ENCODE measurements at regions not wholly inside any gene's neighbourhood (a gene's known extent, or its start where the extent isn't known, plus 50 kb on each side); places are given as distances from the start of the nearest gene placed in this dataset.

GRCh38 chr18:38290229-38290628, 724.6 kb upstream of the CELF4 start:
- TF ChIP-seq POLR2AphosphoS5 (IDR thresholded peaks at IDR 0.05; ENCODE audit: low read depth, low read length) (no peak), REST (IDR thresholded peaks at IDR 0.05; ENCODE audit: insufficient read depth in 1 of 2, low read depth in 2 of 2, low read length in 2 of 2) (no peak), TAF1 (IDR thresholded peaks at IDR 0.05; ENCODE audit: borderline replicate concordance, insufficient read depth, low read length) (no peak), SIN3A (IDR thresholded peaks at IDR 0.05; ENCODE audit: borderline replicate concordance, insufficient read depth, low read length) (no peak), FOXP2 (optimal IDR thresholded peaks at IDR 0.05; ENCODE audit: borderline replicate concordance, extremely low read depth, extremely low read length, insufficient read depth) (no peak)

- TF ChIP-seq REST (IDR thresholded peaks at IDR 0.05; ENCODE audit: insufficient read depth in 1 of 2, low read depth in 2 of 2, low read length in 2 of 2) (no peak), FOXP2 (optimal IDR thresholded peaks at IDR 0.05; ENCODE audit: borderline replicate concordance, extremely low read depth, extremely low read length, insufficient read depth) (no peak), SIN3A (IDR thresholded peaks at IDR 0.05; ENCODE audit: borderline replicate concordance, insufficient read depth, low read length) (no peak), POLR2AphosphoS5 (IDR thresholded peaks at IDR 0.05; ENCODE audit: low read depth, low read length) (no peak), TAF1 (IDR thresholded peaks at IDR 0.05; ENCODE audit: borderline replicate concordance, insufficient read depth, low read length) (no peak)
Measured at GRCh38 chr18:38284972-38285371, 719.4 kb upstream of the CELF4 start.

- no peak for TF ChIP-seq TAF1 (IDR thresholded peaks at IDR 0.05; ENCODE audit: borderline replicate concordance, insufficient read depth, low read length)
- no peak for TF ChIP-seq FOXP2 (optimal IDR thresholded peaks at IDR 0.05; ENCODE audit: borderline replicate concordance, extremely low read depth, extremely low read length, insufficient read depth)
- no peak for TF ChIP-seq SIN3A (IDR thresholded peaks at IDR 0.05; ENCODE audit: borderline replicate concordance, insufficient read depth, low read length)
- TF ChIP-seq REST (IDR thresholded peaks at IDR 0.05; ENCODE audit: insufficient read depth in 1 of 2, low read depth in 2 of 2, low read length in 2 of 2) = no peak
- no peak for TF ChIP-seq POLR2AphosphoS5 (IDR thresholded peaks at IDR 0.05; ENCODE audit: low read depth, low read length)
Measured at GRCh38 chr18:38263066-38263465, 697.5 kb upstream of the CELF4 start.

- TF ChIP-seq TAF1 (IDR thresholded peaks at IDR 0.05; ENCODE audit: borderline replicate concordance, insufficient read depth, low read length) (no peak), REST (IDR thresholded peaks at IDR 0.05; ENCODE audit: insufficient read depth in 1 of 2, low read depth in 2 of 2, low read length in 2 of 2) (no peak), POLR2AphosphoS5 (IDR thresholded peaks at IDR 0.05; ENCODE audit: low read depth, low read length) (no peak), FOXP2 (optimal IDR thresholded peaks at IDR 0.05; ENCODE audit: borderline replicate concordance, extremely low read depth, extremely low read length, insufficient read depth) (no peak), SIN3A (IDR thresholded peaks at IDR 0.05; ENCODE audit: borderline replicate concordance, insufficient read depth, low read length) (no peak)
Measured at GRCh38 chr18:38262661-38263060, 697.1 kb upstream of the CELF4 start.

- no peak for TF ChIP-seq SIN3A (IDR thresholded peaks at IDR 0.05; ENCODE audit: borderline replicate concordance, insufficient read depth, low read length)
- TF ChIP-seq REST (IDR thresholded peaks at IDR 0.05; ENCODE audit: insufficient read depth in 1 of 2, low read depth in 2 of 2, low read length in 2 of 2) = no peak
- no peak for TF ChIP-seq POLR2AphosphoS5 (IDR thresholded peaks at IDR 0.05; ENCODE audit: low read depth, low read length)
- TF ChIP-seq FOXP2 (optimal IDR thresholded peaks at IDR 0.05; ENCODE audit: borderline replicate concordance, extremely low read depth, extremely low read length, insufficient read depth) = no peak
- no peak for TF ChIP-seq TAF1 (IDR thresholded peaks at IDR 0.05; ENCODE audit: borderline replicate concordance, insufficient read depth, low read length)
Measured at GRCh38 chr18:38257661-38258060, 692.1 kb upstream of the CELF4 start.

All from PFSK-1 (cell line).